HUES64 (cell line): ENCODE measurements at regions not wholly inside any gene's neighbourhood (a gene's known extent, or its start where the extent isn't known, plus 50 kb on each side); places are given as distances from the start of the nearest gene placed in this dataset.

Experiments
- H3K27ac ChIP-seq: 2 replicates; pipeline ENCODE4 v1.7.0; 2013; ENCODE audit warnings: low read depth, low read length, inconsistent platforms
- H3K27me3 ChIP-seq: 2 replicates; pipeline ENCODE4 v1.6.1; 2013; ENCODE audit warnings: mild to moderate bottlenecking, low read length; ENCODE audit not compliant: insufficient read depth
- H3K36me3 ChIP-seq: 2 replicates; pipeline ENCODE4 v1.6.1; 2013; ENCODE audit warnings: mild to moderate bottlenecking, low read length; ENCODE audit not compliant: insufficient read depth
- H3K4me1 ChIP-seq: 2 replicates; pipeline ENCODE4 v1.6.1; 2013; ENCODE audit warnings: mild to moderate bottlenecking, low read length, moderate library complexity; ENCODE audit not compliant: insufficient read depth
- H3K4me3 ChIP-seq: 2 replicates; pipeline ENCODE4 v1.5.1; 2013; ENCODE audit warnings: mild to moderate bottlenecking, low read length, moderate library complexity
- H3K9ac ChIP-seq: 2 replicates; pipeline ENCODE4 v1.6.1; 2013; ENCODE audit warnings: mild to moderate bottlenecking, low read depth, low read length
- H3K9me3 ChIP-seq: 2 replicates; pipeline ENCODE4 v1.6.1; 2013; ENCODE audit warnings: low read depth, low read length; ENCODE audit not compliant: insufficient read depth
- WGBS: fragments of 150-250, 120-280 bp; methylation state at CpG from one replicate; pipeline ENCODE4 v1.1.7; 2013; ENCODE audit warnings: missing lambda C conversion rate; 5-methylcytosine and 5-hydroxymethylcytosine counted together

GRCh38 chr3:104474011-104474410, 892.7 kb upstream of the ALCAM start:
- Histone ChIP-seq H3K9me3 (peaks cover 26% of the 10 kb centered on the region), H3K36me3 (no peaks in the 10 kb centered on the region), H3K4me3 (no peak overlapping the region), H3K27ac (no peak overlapping the region), H3K9ac (no peak overlapping the region), H3K4me1 (no peaks in the 10 kb centered on the region), H3K27me3 (no peaks in the 10 kb centered on the region)
- no CpG with 5 or more reads among the region's 1 CpG for WGBS

GRCh38 chr3:104503022-104503421, 863.7 kb upstream of the ALCAM start:
- Histone ChIP-seq H3K27me3 (no peaks in the 10 kb centered on the region), H3K36me3 (no peaks in the 10 kb centered on the region), H3K9ac (no peak overlapping the region), H3K4me3 (no peak overlapping the region), H3K27ac (no peak overlapping the region), H3K9me3 (no peaks in the 10 kb centered on the region), H3K4me1 (no peaks in the 10 kb centered on the region)
- 97% methylated on average over 24 of the region's 24 CpGs for WGBS

- WGBS: 85% methylated on average over 1 of the region's 3 CpGs
- H3K4me3 ChIP-seq: no peak overlapping the region
- no peak overlapping the region for H3K9ac ChIP-seq
- H3K27me3 ChIP-seq: no peaks in the 10 kb centered on the region
- no peaks in the 10 kb centered on the region for H3K4me1 ChIP-seq
- 0 out of 2 replicates have a peak, but pooled peaks cover 3% of the 10 kb centered on the region for H3K36me3 ChIP-seq
- H3K27ac ChIP-seq: no peak overlapping the region
- peaks cover 22% of the 10 kb centered on the region for H3K9me3 ChIP-seq
These were observed 856.4 kb upstream of the ALCAM start for GRCh38 chr3:104510131-104510849.

GRCh38 chr3:104514371-104514770, 852.3 kb upstream of the ALCAM start:
- Histone ChIP-seq H3K27ac (no peak overlapping the region), H3K4me3 (no peak overlapping the region), H3K4me1 (peaks cover 21% of the 10 kb centered on the region), H3K9ac (no peak overlapping the region), H3K27me3 (no peaks in the 10 kb centered on the region), H3K9me3 (peaks cover 27% of the 10 kb centered on the region), H3K36me3 (0 out of 2 replicates have a peak, but pooled peaks cover 3% of the 10 kb centered on the region)
- 100% methylated on average over 1 of the region's 1 CpG for WGBS

- Histone ChIP-seq H3K4me3 (no peak overlapping the region), H3K4me1 (peaks cover 25% of the 10 kb centered on the region), H3K9me3 (peaks cover 27% of the 10 kb centered on the region), H3K36me3 (0 out of 2 replicates have a peak, but pooled peaks cover 3% of the 10 kb centered on the region), H3K27me3 (no peaks in the 10 kb centered on the region), H3K27ac (no peak overlapping the region), H3K9ac (no peak overlapping the region)
- 95% methylated on average over 3 of the region's 3 CpGs for WGBS
These were observed 851.9 kb upstream of the ALCAM start for GRCh38 chr3:104514776-104515175.

- Histone ChIP-seq H3K27ac (peak overlapping the region; percentile 93), H3K9me3 (peaks cover 14% of the 10 kb centered on the region; the same call in 1 of the 2 replicates), H3K4me1 (peaks cover 43% of the 10 kb centered on the region), H3K4me3 (no peak overlapping the region; the same call in 1 of the 2 replicates), H3K27me3 (no peaks in the 10 kb centered on the region), H3K9ac (peak overlapping the region; percentile 35; the same call in 1 of the 2 replicates), H3K36me3 (0 out of 2 replicates have a peak, but pooled peaks cover 3% of the 10 kb centered on the region)
- WGBS: 73% methylated on average over 4 of the region's 4 CpGs
These were observed 847.6 kb upstream of the ALCAM start for GRCh38 chr3:104519068-104519467.

GRCh38 chr3:104519468-104520227, 847.1 kb upstream of the ALCAM start:
- 0 out of 2 replicates have a peak, but pooled peaks cover 1% of the 10 kb centered on the region for H3K36me3 ChIP-seq
- H3K27me3 ChIP-seq: no peaks in the 10 kb centered on the region
- WGBS: 25% methylated on average over 3 of the region's 4 CpGs
- H3K9me3 ChIP-seq: 0 out of 2 replicates have a peak, but pooled peaks cover 9% of the 10 kb centered on the region
- H3K4me1 ChIP-seq: peaks cover 43% of the 10 kb centered on the region
- peak overlapping the region; percentile 30 for H3K4me3 ChIP-seq
- peak overlapping the region; percentile 48 for H3K9ac ChIP-seq
- H3K27ac ChIP-seq: peak overlapping the region; percentile 93

- 0 out of 2 replicates have a peak overlapping the region, but pooled peaks have one; percentile 30 for H3K4me3 ChIP-seq
- H3K4me1 ChIP-seq: peaks cover 43% of the 10 kb centered on the region
- peak overlapping the region; percentile 93 for H3K27ac ChIP-seq
- no peaks in the 10 kb centered on the region for H3K27me3 ChIP-seq
- no peaks in the 10 kb centered on the region for H3K36me3 ChIP-seq
- H3K9me3 ChIP-seq: 0 out of 2 replicates have a peak, but pooled peaks cover 5% of the 10 kb centered on the region
- 45% methylated on average over 3 of the region's 3 CpGs for WGBS
- no peak overlapping the region for H3K9ac ChIP-seq
These were observed 846.5 kb upstream of the ALCAM start for GRCh38 chr3:104520228-104520655.

- no peaks in the 10 kb centered on the region for H3K9me3 ChIP-seq
- H3K27me3 ChIP-seq: no peaks in the 10 kb centered on the region
- H3K4me3 ChIP-seq: no peak overlapping the region
- H3K4me1 ChIP-seq: peaks cover 43% of the 10 kb centered on the region
- H3K9ac ChIP-seq: no peak overlapping the region
- no peaks in the 10 kb centered on the region for H3K36me3 ChIP-seq
- 92% methylated on average over 6 of the region's 7 CpGs for WGBS
- no peak overlapping the region for H3K27ac ChIP-seq
These were observed 844.9 kb upstream of the ALCAM start for GRCh38 chr3:104521606-104522336.

- Histone ChIP-seq H3K36me3 (no peaks in the 10 kb centered on the region), H3K27me3 (no peaks in the 10 kb centered on the region), H3K9ac (no peak overlapping the region), H3K27ac (no peak overlapping the region), H3K4me1 (peaks cover 34% of the 10 kb centered on the region), H3K4me3 (no peak overlapping the region), H3K9me3 (no peaks in the 10 kb centered on the region)
- WGBS: 82% methylated on average over 6 of the region's 6 CpGs
These were observed 843.6 kb upstream of the ALCAM start for GRCh38 chr3:104523136-104523535.
